Endodermal cell (in vitro differentiated cells): ENCODE measurements at regions not wholly inside any gene's neighbourhood (a gene's known extent, or its start where the extent isn't known, plus 50 kb on each side); places are given as distances from the start of the nearest gene placed in this dataset.

Experiments used
- DNase-seq: peaks from one replicate; pipeline ENCODE4 v3.0.0-alpha.2; 2017
- H3K27ac ChIP-seq: 2 replicates; pipeline ENCODE4 v1.5.1; 2013; ENCODE audit warnings: mild to moderate bottlenecking, low read depth, low read length, moderate library complexity
- H3K27me3 ChIP-seq: 2 replicates; pipeline ENCODE4 v1.6.1; 2013; ENCODE audit warnings: mild to moderate bottlenecking, low read length, moderate library complexity; ENCODE audit not compliant: insufficient read depth, control insufficient read depth, poor library complexity, severe bottlenecking
- H3K36me3 ChIP-seq: 2 replicates; pipeline ENCODE4 v1.7.0; 2013; ENCODE audit warnings: mild to moderate bottlenecking, low read length, moderate library complexity; ENCODE audit not compliant: control insufficient read depth, insufficient read depth
- H3K4me1 ChIP-seq: one replicate; pipeline ENCODE4 v1.7.0; 2013; ENCODE audit warnings: low read length; ENCODE audit not compliant: control insufficient read depth, insufficient read depth
- H3K4me3 ChIP-seq: 2 replicates; pipeline ENCODE4 v1.5.1; 2013; ENCODE audit warnings: mild to moderate bottlenecking, low read length, moderate library complexity
- H3K9ac ChIP-seq: 2 replicates; pipeline ENCODE4 v1.6.1; 2013; ENCODE audit warnings: mild to moderate bottlenecking, low read length, moderate library complexity; ENCODE audit not compliant: poor library complexity, severe bottlenecking; ENCODE audit errors: extremely low read depth
- H3K9me3 ChIP-seq: 2 replicates; pipeline ENCODE4 v1.6.1; 2013; ENCODE audit warnings: mild to moderate bottlenecking, low read length, moderate library complexity; ENCODE audit not compliant: control insufficient read depth
- H3K27ac Mint-ChIP-seq: 2 replicates; pipeline ENCODE4 v1.8.0; 2020; ENCODE audit warnings: mixed read lengths
- H3K27me3 Mint-ChIP-seq: 2 replicates; pipeline ENCODE4 v1.8.0; 2021; ENCODE audit warnings: mild to moderate bottlenecking, mixed read lengths; ENCODE audit not compliant: insufficient read depth
- H3K36me3 Mint-ChIP-seq: 2 replicates; pipeline ENCODE4 v1.8.0; 2020; ENCODE audit warnings: low read depth, mixed read lengths
- H3K4me1 Mint-ChIP-seq: 2 replicates; pipeline ENCODE4 v1.8.0; 2020; ENCODE audit warnings: mixed read lengths
- H3K4me3 Mint-ChIP-seq: 2 replicates; pipeline ENCODE4 v1.8.0; 2020; ENCODE audit warnings: mild to moderate bottlenecking, moderate library complexity, mixed read lengths
- H3K9me3 Mint-ChIP-seq: 2 replicates; pipeline ENCODE4 v1.8.0; 2020; ENCODE audit warnings: mild to moderate bottlenecking, mixed read lengths
- WGBS, 2 experiments: methylation state at CpG; one replicate each; pipeline versions ENCODE4 v1.1.5 to v1.1.7; 2013; ENCODE audit warnings: missing lambda C conversion rate in 2 of 2, mixed read lengths in 1 of 2; ENCODE audit not compliant: insufficient coverage in 1 of 2, insufficient read length in 1 of 2; 5-methylcytosine and 5-hydroxymethylcytosine counted together
- TF ChIP-seq, protein P1 (sequence below): fragments of 200-600 bp; sonication (generic); conservative IDR thresholded peaks from 2 replicates; pipeline ENCODE4 v1.5.0; 2021; ENCODE audit warnings: antibody characterized with exemption, mild to moderate bottlenecking

DNA sequence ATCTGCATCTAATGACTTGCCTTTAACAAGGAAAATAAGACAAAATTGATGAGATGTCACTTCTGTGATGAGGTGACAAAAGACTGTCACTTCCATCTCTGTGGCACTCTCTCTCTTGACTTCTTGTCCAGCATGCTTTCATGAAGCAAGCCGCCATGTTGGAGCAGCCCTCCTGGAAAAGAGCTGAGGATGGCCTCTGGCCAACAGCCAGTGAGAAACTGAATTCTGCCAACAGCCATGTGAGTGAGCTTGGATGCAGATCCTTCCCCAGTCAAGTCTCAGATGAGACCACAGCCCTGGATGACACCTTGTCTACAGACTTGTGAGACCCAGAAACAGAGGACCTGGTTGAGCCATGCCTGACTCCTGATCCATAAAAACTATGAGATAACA is 412.6 kb upstream of the SHH start:
- no peak overlapping the region for H3K4me3 ChIP-seq
- H3K27me3 Mint-ChIP-seq: peaks cover 3% of the 10 kb centered on the region
- peaks cover 5% of the 10 kb centered on the region for H3K9me3 ChIP-seq
- H3K36me3 Mint-ChIP-seq: no peaks in the 10 kb centered on the region
- H3K9me3 Mint-ChIP-seq: peaks cover 4% of the 10 kb centered on the region
- H3K36me3 ChIP-seq: no peaks in the 10 kb centered on the region
- TF ChIP-seq, protein P1, sequence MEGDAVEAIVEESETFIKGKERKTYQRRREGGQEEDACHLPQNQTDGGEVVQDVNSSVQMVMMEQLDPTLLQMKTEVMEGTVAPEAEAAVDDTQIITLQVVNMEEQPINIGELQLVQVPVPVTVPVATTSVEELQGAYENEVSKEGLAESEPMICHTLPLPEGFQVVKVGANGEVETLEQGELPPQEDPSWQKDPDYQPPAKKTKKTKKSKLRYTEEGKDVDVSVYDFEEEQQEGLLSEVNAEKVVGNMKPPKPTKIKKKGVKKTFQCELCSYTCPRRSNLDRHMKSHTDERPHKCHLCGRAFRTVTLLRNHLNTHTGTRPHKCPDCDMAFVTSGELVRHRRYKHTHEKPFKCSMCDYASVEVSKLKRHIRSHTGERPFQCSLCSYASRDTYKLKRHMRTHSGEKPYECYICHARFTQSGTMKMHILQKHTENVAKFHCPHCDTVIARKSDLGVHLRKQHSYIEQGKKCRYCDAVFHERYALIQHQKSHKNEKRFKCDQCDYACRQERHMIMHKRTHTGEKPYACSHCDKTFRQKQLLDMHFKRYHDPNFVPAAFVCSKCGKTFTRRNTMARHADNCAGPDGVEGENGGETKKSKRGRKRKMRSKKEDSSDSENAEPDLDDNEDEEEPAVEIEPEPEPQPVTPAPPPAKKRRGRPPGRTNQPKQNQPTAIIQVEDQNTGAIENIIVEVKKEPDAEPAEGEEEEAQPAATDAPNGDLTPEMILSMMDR: no peak
- no peak overlapping the region for H3K27ac Mint-ChIP-seq
- DNase-seq: peak; percentile 20
- no peak overlapping the region for H3K4me3 Mint-ChIP-seq
- no peak overlapping the region for H3K9ac ChIP-seq
- H3K27me3 ChIP-seq: peaks cover 5% of the 10 kb centered on the region
- no peaks in the 10 kb centered on the region for H3K4me1 ChIP-seq
- 83 to 87% methylated on average over 1 of the region's 1 CpG for whole genome bisulfite sequencing, 2 experiments
- peaks cover 8% of the 10 kb centered on the region for H3K4me1 Mint-ChIP-seq
- no peak overlapping the region for H3K27ac ChIP-seq

DNA sequence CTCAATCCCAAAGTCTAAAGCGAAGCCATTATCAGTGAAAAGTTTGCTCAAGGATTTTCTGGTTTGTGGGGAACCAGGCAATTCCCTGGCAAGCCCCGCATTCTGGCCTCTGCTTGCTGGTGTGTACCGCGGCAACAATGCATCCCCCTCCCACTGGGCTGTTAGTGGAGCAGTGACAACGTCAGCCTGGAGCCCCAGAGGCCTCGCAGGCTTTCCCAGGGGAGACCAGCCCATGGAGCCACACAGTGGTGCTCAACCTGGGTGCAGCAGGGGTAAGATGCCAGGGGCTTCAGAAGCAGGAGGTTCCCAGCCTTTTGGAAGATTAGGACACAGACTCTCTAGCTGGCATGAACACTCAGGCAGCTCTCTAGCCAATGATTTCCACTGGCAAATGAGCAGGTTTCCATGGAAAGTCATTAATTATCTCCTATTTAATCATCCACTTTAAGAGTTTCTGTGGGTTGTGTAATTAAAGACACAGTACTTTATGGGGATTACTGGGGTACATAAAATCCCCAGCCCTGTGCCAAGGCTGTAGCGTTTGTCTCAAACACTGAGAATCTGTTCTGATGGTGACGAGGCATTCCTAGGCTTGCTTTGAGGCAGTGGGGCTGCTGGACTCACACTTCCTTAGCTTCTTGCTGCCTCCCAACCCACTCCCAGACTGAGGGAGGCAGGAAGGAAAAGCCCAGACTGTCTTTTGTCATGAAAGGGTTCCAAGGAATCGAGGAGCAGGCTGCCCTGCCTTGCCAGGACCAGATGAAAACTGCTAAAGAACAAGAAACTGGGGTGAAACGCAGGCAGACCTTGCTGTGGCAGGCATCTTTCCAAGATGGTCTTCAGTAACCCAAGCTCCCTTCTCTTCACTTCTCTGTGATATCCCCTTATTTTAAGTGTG is 411.9 kb upstream of the SHH start:
- Mint-ChIP-seq H3K27ac (no peak overlapping the region), H3K4me3 (no peak overlapping the region), H3K27me3 (peaks cover 3% of the 10 kb centered on the region), H3K4me1 (peaks cover 8% of the 10 kb centered on the region), H3K36me3 (no peaks in the 10 kb centered on the region), H3K9me3 (peaks cover 4% of the 10 kb centered on the region)
- DNase-seq: peak; percentile 34
- peaks cover 5% of the 10 kb centered on the region for H3K27me3 ChIP-seq
- H3K36me3 ChIP-seq: no peaks in the 10 kb centered on the region
- TF ChIP-seq, protein P1: no peak
- peaks cover 4% of the 10 kb centered on the region for H3K9me3 ChIP-seq
- no peak overlapping the region for H3K4me3 ChIP-seq
- no peaks in the 10 kb centered on the region for H3K4me1 ChIP-seq
- no peak overlapping the region for H3K27ac ChIP-seq
- no peak overlapping the region for H3K9ac ChIP-seq
- 76 to 77% methylated on average over 10 of the region's 10 CpGs for WGBS, 2 experiments

DNA sequence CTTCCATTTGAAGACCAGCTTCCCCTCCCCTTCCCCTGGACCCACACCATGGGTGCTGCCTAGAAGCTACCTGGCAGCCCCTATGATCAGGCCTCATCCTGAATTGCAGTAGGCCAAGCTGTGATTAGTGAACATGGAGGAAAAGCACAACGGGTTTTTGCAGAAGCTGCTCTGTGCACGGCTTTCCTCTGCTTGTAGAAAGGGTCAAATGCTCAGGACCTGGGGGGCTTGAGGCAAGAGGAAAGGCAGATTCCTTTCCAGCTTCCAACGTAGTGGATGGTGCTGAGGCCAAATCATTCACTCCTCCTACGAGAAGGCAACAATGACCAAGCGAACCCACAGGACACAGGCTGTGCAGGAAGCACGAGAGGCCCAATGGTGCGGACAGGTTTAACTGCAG is 410.3 kb upstream of the SHH start:
- Histone ChIP-seq H3K27me3 (peaks cover 5% of the 10 kb centered on the region), H3K27ac (no peak overlapping the region), H3K36me3 (no peaks in the 10 kb centered on the region), H3K4me3 (no peak overlapping the region), H3K4me1 (no peaks in the 10 kb centered on the region), H3K9me3 (no peaks in the 10 kb centered on the region), H3K9ac (no peak overlapping the region)
- peaks cover 6% of the 10 kb centered on the region for H3K27me3 Mint-ChIP-seq
- DNase-seq: peak; percentile 20
- no peaks in the 10 kb centered on the region for H3K36me3 Mint-ChIP-seq
- no peak overlapping the region for H3K27ac Mint-ChIP-seq
- H3K4me1 Mint-ChIP-seq: peaks cover 8% of the 10 kb centered on the region
- TF ChIP-seq, protein P1: no peak
- no peak overlapping the region for H3K4me3 Mint-ChIP-seq
- peaks cover 4% of the 10 kb centered on the region for H3K9me3 Mint-ChIP-seq
- 95 to 96% methylated on average over 7 of the region's 7 CpGs for WGBS, 2 experiments
